IMR-90 (cell line): ENCODE measurements at regions not wholly inside any gene's neighbourhood (a gene's known extent, or its start where the extent isn't known, plus 50 kb on each side); places are given as distances from the start of the nearest gene placed in this dataset.

Experiments
- ATAC-seq: fragments of 200-7000 bp; cut with Tn5 transposase; 2 replicates; pipeline ENCODE4 v1.9.1; 2020; ENCODE audit warnings: low read depth, mild to moderate bottlenecking, moderate library complexity
- BruUV-seq: library from RNA; stranded (reverse); fragments of 400-500 nt; replicated peaks from 2 replicates; lab custom pipeline; 2021; lab: Mats Ljungman, UMichigan
- CTCF ChIA-PET: fragments of 300-600 bp; formaldehyde crosslinking; extraction: SDS; loops from one replicate; lab custom pipeline; 2021; ENCODE audit warnings: antibody characterized with exemption; lab: Yijun Ruan, JAX
- POLR2A ChIA-PET: fragments of 300-600 bp; sonication (Branson Sonifier 250); formaldehyde crosslinking; loops from one replicate; lab custom pipeline; 2022; ENCODE audit warnings: antibody characterized with exemption; ENCODE audit not compliant: unreplicated experiment; lab: Charles Lee
- DNase-seq: peaks from one replicate; pipeline ENCODE4 v3.0.0; 2013
- H2AFZ ChIP-seq: replicated peaks from 2 replicates; pipeline ENCODE3; 2013; ENCODE audit warnings: low read length, mild to moderate bottlenecking; ENCODE audit not compliant: poor library complexity
- H2AK5ac ChIP-seq: 2 replicates; pipeline ENCODE4 v1.6.1; 2013; ENCODE audit warnings: low read depth, low read length, inconsistent platforms
- H2AK9ac ChIP-seq: replicated peaks from 2 replicates; pipeline ENCODE3; 2013; ENCODE audit warnings: mild to moderate bottlenecking, low read depth, low read length, moderate library complexity; ENCODE audit not compliant: poor library complexity
- H2BK120ac ChIP-seq: 2 replicates; pipeline ENCODE4 v1.6.1; 2013; ENCODE audit warnings: low read depth, low read length, inconsistent platforms
- H2BK15ac ChIP-seq: 3 replicates; pipeline ENCODE4 v1.6.1; 2013; ENCODE audit warnings: low read depth, low read length, inconsistent platforms
- H2BK20ac ChIP-seq: 2 replicates; pipeline ENCODE4 v1.6.1; 2013; ENCODE audit warnings: low read depth, mild to moderate bottlenecking, inconsistent platforms, low read length, moderate library complexity
- H2BK5ac ChIP-seq: 2 replicates; pipeline ENCODE4 v1.6.1; 2013; ENCODE audit warnings: mild to moderate bottlenecking, low read depth, low read length, inconsistent platforms; ENCODE audit not compliant: poor library complexity, severe bottlenecking
- H3K14ac ChIP-seq: replicated peaks from 2 replicates; pipeline ENCODE4 v1.6.1; 2013; ENCODE audit warnings: low read depth, low read length, inconsistent platforms
- H3K18ac ChIP-seq: 2 replicates; pipeline ENCODE4 v1.6.1; 2013; ENCODE audit warnings: low read depth, low read length, control low read depth
- H3K23ac ChIP-seq: 2 replicates; pipeline ENCODE4 v1.6.1; 2013; ENCODE audit warnings: low read depth, low read length, inconsistent platforms
- H3K27ac ChIP-seq: 2 replicates; pipeline ENCODE4 v1.5.1; 2013; ENCODE audit warnings: mild to moderate bottlenecking, control low read depth, low read length; ENCODE audit not compliant: insufficient read depth
- H3K27me3 ChIP-seq: 2 replicates; pipeline ENCODE4 v1.6.1; 2013; ENCODE audit warnings: low read length; ENCODE audit not compliant: control insufficient read depth, insufficient read depth
- H3K36me3 ChIP-seq: 2 replicates; pipeline ENCODE4 v1.6.1; 2013; ENCODE audit warnings: low read length, mixed read lengths; ENCODE audit not compliant: control insufficient read depth, insufficient read depth
- H3K4ac ChIP-seq: 2 replicates; pipeline ENCODE4 v1.6.1; 2013; ENCODE audit warnings: low read depth, low read length, inconsistent platforms
- H3K4me1 ChIP-seq: 2 replicates; pipeline ENCODE4 v1.6.1; 2013; ENCODE audit warnings: low read length, mixed read lengths; ENCODE audit not compliant: control insufficient read depth, insufficient read depth
- H3K4me2 ChIP-seq: 2 replicates; pipeline ENCODE4 v1.6.1; 2013; ENCODE audit warnings: low read depth, mild to moderate bottlenecking, control low read depth, low read length, moderate library complexity
- H3K4me3 ChIP-seq: 2 replicates; pipeline ENCODE4 v1.5.1; 2013; ENCODE audit warnings: low read depth, mild to moderate bottlenecking, control low read depth, low read length, moderate library complexity; ENCODE audit not compliant: insufficient read depth
- H3K56ac ChIP-seq: 2 replicates; pipeline ENCODE4 v1.6.1; 2013; ENCODE audit warnings: low read length, inconsistent platforms; ENCODE audit not compliant: insufficient read depth; ENCODE audit errors: extremely low read depth
- H3K79me1 ChIP-seq, 2 experiments: 2 replicates each; pipeline ENCODE4 v1.6.1; 2013; ENCODE audit warnings: low read length in 2 of 2, inconsistent platforms in 1 of 2, low read depth in 1 of 2
- H3K9ac ChIP-seq: 2 replicates; pipeline ENCODE4 v1.6.1; 2013; ENCODE audit warnings: low read depth, low read length, control low read depth
- H3K9me1 ChIP-seq: 2 replicates; pipeline ENCODE4 v1.6.1; 2013; ENCODE audit warnings: low read length, inconsistent platforms; ENCODE audit not compliant: insufficient read depth
- H3K9me3 ChIP-seq: 2 replicates; pipeline ENCODE4 v1.6.1; 2013; ENCODE audit warnings: low read length; ENCODE audit not compliant: control insufficient read depth, insufficient read depth
- H4K20me1 ChIP-seq: 2 replicates; pipeline ENCODE4 v1.6.1; 2013; ENCODE audit warnings: low read length, inconsistent platforms; ENCODE audit not compliant: insufficient read depth
- H4K5ac ChIP-seq: 2 replicates; pipeline ENCODE4 v1.6.1; 2013; ENCODE audit warnings: mild to moderate bottlenecking, low read depth, low read length, control low read depth
- H4K8ac ChIP-seq, 2 experiments: 2 replicates each; pipeline ENCODE4 v1.6.1; 2013; ENCODE audit warnings: low read depth in 2 of 2, low read length in 2 of 2, control low read depth in 1 of 2, inconsistent platforms in 1 of 2
- H4K91ac ChIP-seq: 2 replicates; pipeline ENCODE4 v1.6.1; 2013; ENCODE audit warnings: low read depth, low read length, inconsistent platforms; ENCODE audit not compliant: insufficient read depth
- BHLHE40 ChIP-seq: fragments of 150-350 bp; IDR thresholded peaks from 2 replicates; pipeline ENCODE4 v1.6.1; 2016; ENCODE audit warnings: mild to moderate bottlenecking, low read depth, low read length
- CEBPB ChIP-seq: IDR thresholded peaks from 2 replicates; pipeline ENCODE4 v1.6.1; 2012; ENCODE audit warnings: low read depth, low read length, improper control_type of control experiment
- CHD1 ChIP-seq: IDR thresholded peaks from 2 replicates; pipeline ENCODE4 v1.6.1; 2012; ENCODE audit warnings: low read depth, low read length, improper control_type of control experiment
- FOS ChIP-seq: fragments of 150-350 bp; IDR thresholded peaks from 2 replicates; pipeline ENCODE4 v1.6.1; 2016; ENCODE audit warnings: low read depth, low read length
- MAFK ChIP-seq: IDR thresholded peaks from 2 replicates; pipeline ENCODE4 v1.6.1; 2012; ENCODE audit warnings: low read depth, low read length, improper control_type of control experiment
- MAZ ChIP-seq: IDR thresholded peaks from 2 replicates; pipeline ENCODE4 v1.6.1; 2012; ENCODE audit warnings: low read depth, mild to moderate bottlenecking, low read length, improper control_type of control experiment, moderate library complexity, borderline replicate concordance
- MXI1 ChIP-seq: IDR thresholded peaks from 2 replicates; pipeline ENCODE4 v1.6.1; 2012; ENCODE audit warnings: low read depth, mild to moderate bottlenecking, low read length, moderate library complexity, borderline replicate concordance
- NFE2L2 ChIP-seq: fragments of 150-350 bp; IDR thresholded peaks from 2 replicates; pipeline ENCODE4 v1.6.1; 2016; ENCODE audit warnings: low read depth, mild to moderate bottlenecking, low read length
- POLR2A ChIP-seq: IDR thresholded peaks from 2 replicates; pipeline ENCODE4 v1.6.1; 2012; ENCODE audit warnings: mild to moderate bottlenecking, low read depth, low read length
- RAD21 ChIP-seq: IDR thresholded peaks from 2 replicates; pipeline ENCODE4 v1.6.1; 2012; ENCODE audit warnings: low read length, improper control_type of control experiment
- RCOR1 ChIP-seq: IDR thresholded peaks from 2 replicates; pipeline ENCODE4 v1.6.1; 2012; ENCODE audit warnings: mild to moderate bottlenecking, low read length, improper control_type of control experiment; ENCODE audit not compliant: insufficient replicate concordance
- RFX5 ChIP-seq: IDR thresholded peaks from 2 replicates; pipeline ENCODE4 v1.8.0; 2012; ENCODE audit warnings: low read depth, mild to moderate bottlenecking, low read length, moderate library complexity
- SMC3 ChIP-seq: fragments of 150-350 bp; IDR thresholded peaks from 2 replicates; pipeline ENCODE4 v1.6.1; 2016; ENCODE audit warnings: low read depth, mild to moderate bottlenecking, antibody characterized with exemption, low read length, moderate library complexity
- WGBS, 2 experiments: methylation state at CpG; one replicate each; pipeline versions ENCODE4 v1.1.5 to v1.1.7; 2013; ENCODE audit warnings: missing lambda C conversion rate in 2 of 2; ENCODE audit not compliant: insufficient read length in 1 of 2; ENCODE audit errors: extremely low coverage in 2 of 2; 5-methylcytosine and 5-hydroxymethylcytosine counted together
- dilution Hi-C: fragments of 300-500 bp; cut with HindIII; formaldehyde crosslinking; loops from one replicate; pipeline ENCODE4 v1.14.3; 2018; ENCODE audit warnings: low sequenced_read_pairs; ENCODE audit not compliant: unreplicated experiment
- in situ Hi-C: fragments of 300-500 bp; cut with MboI; formaldehyde crosslinking; loops from 3 replicates; pipeline ENCODE4 v1.14.3; 2019; ENCODE audit warnings: low sequenced_read_pairs, inconsistent platforms, mixed read lengths
- intact Hi-C: fragments of 100-400 bp; cut with micrococcal nuclease; formaldehyde crosslinking; loops from 2 replicates; pipeline ENCODE4 v1.10.0; 2022
- TF ChIP-seq, protein P1 (sequence below): conservative IDR thresholded peaks from 2 replicates; pipeline ENCODE4 v1.5.1; 2012; ENCODE audit warnings: mild to moderate bottlenecking, low read depth, low read length, improper control_type of control experiment
- TF ChIP-seq, protein P2 (sequence below): fragments of 150-350 bp; IDR thresholded peaks from 2 replicates; pipeline ENCODE4 v1.6.1; 2017; ENCODE audit warnings: mild to moderate bottlenecking, antibody characterized with exemption, low read length, low read depth
- TF ChIP-seq, protein P3 (sequence below): fragments of 150-350 bp; IDR thresholded peaks from 2 replicates; pipeline ENCODE4 v1.6.1; 2016; ENCODE audit warnings: low read depth, mild to moderate bottlenecking, low read length, moderate library complexity, borderline replicate concordance

DNA sequence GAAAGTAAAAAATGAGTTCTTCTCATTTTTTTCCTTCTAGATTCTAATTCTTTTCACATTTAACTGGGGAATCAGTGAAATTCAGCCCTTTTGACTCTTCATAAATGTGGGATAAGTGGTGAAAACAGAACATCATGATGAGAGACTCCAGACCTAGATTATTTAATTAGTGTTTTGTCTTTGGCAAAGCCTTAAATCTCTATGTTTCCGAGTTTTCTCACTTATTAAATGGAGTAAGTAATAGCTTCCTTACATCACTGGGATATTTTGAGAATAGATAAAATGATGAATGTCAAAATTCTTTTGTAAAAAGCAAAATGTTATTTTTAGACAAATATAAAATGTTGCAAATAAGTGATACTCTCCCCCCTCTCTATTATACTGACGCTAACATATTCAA, 468.6 kb upstream of the ARRDC3 start:
- Histone ChIP-seq H3K27me3 (no peaks in the 10 kb centered on the region), H3K4me2 (no peak overlapping the region), H4K20me1 (no peaks in the 10 kb centered on the region)

More for the DNA sequence above, 468.6 kb upstream of the ARRDC3 start:
- intact Hi-C loops, result no loop called here
- no peak overlapping the region for H3K14ac ChIP-seq
- ChIA-PET CTCF (no interaction called here), POLR2A (no interaction called here)
- H2AK9ac ChIP-seq, result no peak overlapping the region
- no peak overlapping the region for H2AK5ac ChIP-seq
- no CpG with 5 or more reads among the region's 2 CpGs for WGBS, 2 experiments
- H3K4me1 ChIP-seq, result no peaks in the 10 kb centered on the region
- H4K91ac ChIP-seq, result no peak overlapping the region
- no peak overlapping the region for H3K4ac ChIP-seq
- H4K8ac ChIP-seq, result no peak overlapping the region
- dilution Hi-C loops, result no loop called here
- H3K27ac ChIP-seq, result no peak overlapping the region
- no peak overlapping the region for H2BK20ac ChIP-seq
- no peak overlapping the region for H2BK15ac ChIP-seq
- H2BK120ac ChIP-seq, result no peak overlapping the region
- H2BK5ac ChIP-seq, result no peak overlapping the region
- H3K9me1 ChIP-seq, result no peaks in the 10 kb centered on the region
- TF ChIP-seq RFX5, result no peak
- TF ChIP-seq NFE2L2, result no peak
- TF ChIP-seq MAZ, result no peak
- no peak for TF ChIP-seq SMC3
- no peak for TF ChIP-seq CEBPB
- TF ChIP-seq, protein P1, sequence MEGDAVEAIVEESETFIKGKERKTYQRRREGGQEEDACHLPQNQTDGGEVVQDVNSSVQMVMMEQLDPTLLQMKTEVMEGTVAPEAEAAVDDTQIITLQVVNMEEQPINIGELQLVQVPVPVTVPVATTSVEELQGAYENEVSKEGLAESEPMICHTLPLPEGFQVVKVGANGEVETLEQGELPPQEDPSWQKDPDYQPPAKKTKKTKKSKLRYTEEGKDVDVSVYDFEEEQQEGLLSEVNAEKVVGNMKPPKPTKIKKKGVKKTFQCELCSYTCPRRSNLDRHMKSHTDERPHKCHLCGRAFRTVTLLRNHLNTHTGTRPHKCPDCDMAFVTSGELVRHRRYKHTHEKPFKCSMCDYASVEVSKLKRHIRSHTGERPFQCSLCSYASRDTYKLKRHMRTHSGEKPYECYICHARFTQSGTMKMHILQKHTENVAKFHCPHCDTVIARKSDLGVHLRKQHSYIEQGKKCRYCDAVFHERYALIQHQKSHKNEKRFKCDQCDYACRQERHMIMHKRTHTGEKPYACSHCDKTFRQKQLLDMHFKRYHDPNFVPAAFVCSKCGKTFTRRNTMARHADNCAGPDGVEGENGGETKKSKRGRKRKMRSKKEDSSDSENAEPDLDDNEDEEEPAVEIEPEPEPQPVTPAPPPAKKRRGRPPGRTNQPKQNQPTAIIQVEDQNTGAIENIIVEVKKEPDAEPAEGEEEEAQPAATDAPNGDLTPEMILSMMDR, result no peak
- TF ChIP-seq RCOR1, result no peak
- TF ChIP-seq MXI1, result no peak
- TF ChIP-seq POLR2A, result no peak
- TF ChIP-seq, protein P2, sequence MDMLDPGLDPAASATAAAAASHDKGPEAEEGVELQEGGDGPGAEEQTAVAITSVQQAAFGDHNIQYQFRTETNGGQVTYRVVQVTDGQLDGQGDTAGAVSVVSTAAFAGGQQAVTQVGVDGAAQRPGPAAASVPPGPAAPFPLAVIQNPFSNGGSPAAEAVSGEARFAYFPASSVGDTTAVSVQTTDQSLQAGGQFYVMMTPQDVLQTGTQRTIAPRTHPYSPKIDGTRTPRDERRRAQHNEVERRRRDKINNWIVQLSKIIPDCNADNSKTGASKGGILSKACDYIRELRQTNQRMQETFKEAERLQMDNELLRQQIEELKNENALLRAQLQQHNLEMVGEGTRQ, result no peak
- no peak for TF ChIP-seq RAD21
- no peak for TF ChIP-seq FOS
- TF ChIP-seq BHLHE40, result no peak
- no peak for TF ChIP-seq MAFK
- TF ChIP-seq CHD1, result no peak
- TF ChIP-seq, protein P3, sequence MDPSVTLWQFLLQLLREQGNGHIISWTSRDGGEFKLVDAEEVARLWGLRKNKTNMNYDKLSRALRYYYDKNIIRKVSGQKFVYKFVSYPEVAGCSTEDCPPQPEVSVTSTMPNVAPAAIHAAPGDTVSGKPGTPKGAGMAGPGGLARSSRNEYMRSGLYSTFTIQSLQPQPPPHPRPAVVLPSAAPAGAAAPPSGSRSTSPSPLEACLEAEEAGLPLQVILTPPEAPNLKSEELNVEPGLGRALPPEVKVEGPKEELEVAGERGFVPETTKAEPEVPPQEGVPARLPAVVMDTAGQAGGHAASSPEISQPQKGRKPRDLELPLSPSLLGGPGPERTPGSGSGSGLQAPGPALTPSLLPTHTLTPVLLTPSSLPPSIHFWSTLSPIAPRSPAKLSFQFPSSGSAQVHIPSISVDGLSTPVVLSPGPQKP, result no peak
- H3K23ac ChIP-seq, result no peak overlapping the region
- no peaks in the 10 kb centered on the region for H3K79me1 ChIP-seq
- H3K9me3 ChIP-seq, result no peaks in the 10 kb centered on the region
- no peak for DNase-seq
- H4K5ac ChIP-seq, result no peak overlapping the region
- H2AFZ ChIP-seq, result no peak overlapping the region
- H3K36me3 ChIP-seq, result no peaks in the 10 kb centered on the region
- no peak overlapping the region for H3K4me3 ChIP-seq
- no TSS peak for BruUV-seq
- in situ Hi-C loops, result no loop called here
- ATAC-seq, result no peak
- H3K56ac ChIP-seq, result no peak overlapping the region
- H3K9ac ChIP-seq, result no peak overlapping the region
- H3K18ac ChIP-seq, result no peak overlapping the region
